Stimulated activated CD4-positive, alpha-beta T cell treated with anti-CD3 and anti-CD28 coated beads, Interleukin-4, amount 100 ng/mL, for 24 hours (primary cell): ENCODE measurements at regions not wholly inside any gene's neighbourhood (a gene's known extent, or its start where the extent isn't known, plus 50 kb on each side); places are given as distances from the start of the nearest gene placed in this dataset.

Experiments used
- DNase-seq: peaks from one replicate; pipeline ENCODE4 v3.0.0-alpha.2; 2020

DNA sequence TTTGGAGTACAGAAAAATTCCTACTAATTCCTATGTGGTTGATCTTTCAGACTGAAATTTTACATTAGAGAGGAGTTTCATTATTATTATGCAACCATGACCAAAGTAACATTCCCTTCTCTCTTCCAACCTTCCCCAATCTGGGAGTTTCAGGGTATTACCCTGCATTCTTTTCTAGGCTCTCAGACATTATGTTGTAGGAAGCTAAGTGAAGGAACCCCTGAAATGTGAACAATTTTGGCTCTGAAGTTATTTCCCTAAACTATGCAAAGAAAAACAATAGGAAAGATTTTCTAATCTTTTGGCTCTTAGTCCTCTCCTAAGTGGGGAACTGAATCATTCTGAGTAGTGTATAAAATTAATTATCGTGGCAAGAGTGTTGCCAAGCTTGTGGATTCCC is 63.3 kb upstream of the ZFAND5 start:
- DNase-seq = no peak

DNA sequence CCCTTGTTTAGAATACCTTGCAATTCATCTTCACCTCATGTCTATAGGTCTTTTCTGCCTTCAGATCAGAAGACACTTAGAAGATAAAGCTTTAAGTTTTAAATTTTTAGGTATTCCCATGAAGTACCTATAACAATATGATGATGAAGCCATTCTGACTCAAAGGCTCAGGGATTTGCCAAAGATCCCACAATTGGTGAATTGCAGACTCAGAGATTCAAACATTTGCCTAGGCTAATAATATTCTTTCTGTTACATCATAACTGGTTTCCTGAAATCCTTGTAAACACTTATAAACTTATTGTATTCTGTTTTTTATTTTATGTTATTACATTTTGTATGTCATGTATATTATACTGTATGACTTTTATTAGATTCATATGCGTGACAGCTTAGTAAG is 62.8 kb upstream of the ZFAND5 start:
- no peak for DNase-seq

DNA sequence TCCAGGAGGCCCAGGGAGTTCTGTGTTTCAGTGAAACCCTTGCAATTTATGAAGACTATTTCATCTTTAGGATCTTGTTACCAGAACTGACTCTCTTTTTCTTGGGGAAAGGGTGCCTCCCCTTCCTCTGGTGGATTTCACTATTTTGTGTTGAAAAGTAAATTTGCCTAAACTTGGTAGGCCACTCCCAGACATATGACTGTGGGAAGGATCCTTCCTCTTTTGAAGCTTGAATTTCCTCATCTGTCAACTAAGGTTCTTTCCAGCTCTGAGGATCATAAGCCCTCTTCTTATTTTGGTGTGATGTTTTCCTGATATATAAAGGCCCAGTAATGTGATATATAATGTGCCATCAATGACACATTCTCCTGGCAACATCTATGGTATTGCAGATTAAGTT is 59.1 kb upstream of the ZFAND5 start:
- no peak for DNase-seq

DNA sequence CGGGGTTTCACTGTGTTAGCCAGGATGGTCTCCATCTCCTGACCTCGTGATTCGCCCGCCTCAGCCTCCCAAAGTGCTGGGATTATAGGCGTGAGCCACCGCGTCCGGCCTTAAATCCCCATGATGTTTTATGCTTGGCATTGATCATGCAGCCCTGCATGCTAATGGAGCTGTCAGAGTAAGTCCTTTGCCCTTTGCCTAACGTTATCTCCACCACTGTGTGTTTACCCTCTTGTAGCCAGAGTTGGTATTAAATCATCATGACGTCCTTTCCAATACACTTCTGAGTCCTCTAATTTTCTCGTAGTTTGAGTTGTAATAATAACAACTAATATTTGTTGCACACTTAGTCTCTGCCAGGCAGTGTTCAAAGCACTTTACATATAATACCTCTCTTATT is 57.2 kb upstream of the ZFAND5 start:
- DNase-seq = no peak

DNA sequence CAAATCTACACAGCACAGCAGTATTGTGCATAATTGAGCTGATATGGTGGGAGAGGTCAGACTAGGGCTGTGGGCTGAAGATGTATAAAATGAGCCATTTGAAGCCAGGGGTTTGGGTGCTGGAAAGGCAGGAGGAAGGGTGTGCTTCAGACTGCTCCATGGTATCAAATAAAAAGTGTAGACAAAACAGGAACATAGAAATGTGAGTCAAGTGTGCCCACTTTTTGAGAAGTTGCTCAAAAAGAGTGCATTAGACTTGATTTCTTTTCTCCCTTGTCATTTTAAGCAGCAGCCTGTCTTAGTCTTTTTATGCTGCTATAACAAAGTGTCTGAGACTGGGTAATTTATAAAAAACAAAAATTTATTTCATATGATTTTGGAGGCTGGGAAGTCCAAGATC is 55.8 kb upstream of the ZFAND5 start:
- no peak for DNase-seq

DNA sequence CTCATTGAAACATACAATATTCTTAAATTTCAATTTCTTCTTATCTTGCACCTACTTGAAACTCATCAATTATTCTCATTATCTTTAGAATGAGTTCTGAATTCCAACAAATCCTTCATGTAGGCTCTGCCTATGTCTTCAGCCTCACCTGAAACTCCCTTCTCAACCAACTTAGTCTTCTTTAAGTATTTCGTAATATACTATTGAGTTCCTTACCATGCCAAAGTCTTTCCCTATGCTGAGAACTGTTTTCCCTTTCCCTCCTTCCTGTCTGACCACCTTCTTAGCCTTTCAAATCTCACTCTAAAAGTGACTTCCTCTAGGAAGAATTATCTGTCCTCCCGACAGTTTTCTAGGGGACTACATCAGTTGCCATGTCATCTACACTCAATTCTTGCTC is 50.9 kb upstream of the ZFAND5 start:
- DNase-seq = no peak

DNA sequence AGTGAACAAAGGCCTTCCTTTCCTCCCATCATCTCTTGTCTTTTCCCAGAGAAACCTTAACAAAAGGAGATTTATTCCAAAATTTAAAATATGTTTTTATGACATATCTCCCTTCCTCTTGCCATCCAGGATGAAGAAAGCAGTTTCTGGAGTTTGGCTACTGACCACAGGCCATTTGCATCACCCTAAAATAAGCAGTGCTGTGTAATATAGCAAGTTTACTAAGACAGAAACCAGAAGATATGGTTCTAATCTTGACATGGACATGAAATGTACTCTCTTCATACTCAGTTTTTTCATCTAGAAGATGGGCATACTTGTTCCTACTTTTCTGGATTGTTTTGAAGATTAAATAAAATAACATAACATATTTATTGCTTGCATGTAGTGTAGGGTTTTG is 50.2 kb upstream of the ZFAND5 start:
- DNase-seq = no peak
